HepG2 (cell line): ENCODE measurements at regions not wholly inside any gene's neighbourhood (a gene's known extent, or its start where the extent isn't known, plus 50 kb on each side); places are given as distances from the start of the nearest gene placed in this dataset.

Source experiments
- ATAC-seq: fragments of 200-7000 bp; cut with Tn5 transposase; 3 replicates; pipeline ENCODE4 v1.9.1; 2020; ENCODE audit warnings: mild to moderate bottlenecking, moderate library complexity
- BruUV-seq: library from RNA; stranded (reverse); fragments of 400-500 nt; replicated peaks from 2 replicates; lab custom pipeline; 2021; lab: Mats Ljungman, UMichigan
- CTCF ChIA-PET: fragments of 300-600 bp; formaldehyde crosslinking; extraction: SDS; loops from one replicate; lab custom pipeline; 2021; ENCODE audit warnings: low total read pairs, inconsistent platforms, low intra/inter-chr PET ratio; lab: Yijun Ruan, JAX
- POLR2A ChIA-PET: fragments of 350-600 bp; sonication (Branson Sonifier 250); formaldehyde crosslinking; loops from one replicate; lab custom pipeline; 2020; ENCODE audit warnings: antibody characterized with exemption, inconsistent platforms; lab: Yijun Ruan, JAX
- DNase-seq: peaks from one replicate; pipeline ENCODE4 v3.0.0-alpha.2; 2015; ENCODE audit warnings: low spot score
- FAIRE-seq: peaks from 3 replicates; lab custom pipeline; 2011; peaks lifted over from hg19 to GRCh38; lab: Jason Lieb, UNC
- H2AFZ ChIP-seq: one replicate; pipeline ENCODE4 v1.6.1; 2011; ENCODE audit warnings: low read length, inconsistent platforms
- H3K27ac ChIP-seq: fragments of 300-600 bp; 3 replicates; pipeline ENCODE4 v1.8.0; 2011; ENCODE audit warnings: mixed run types, mild to moderate bottlenecking, mixed read lengths, low read length, inconsistent platforms; ENCODE audit not compliant: insufficient read depth; ENCODE audit errors: extremely low read length
- H3K27me3 ChIP-seq, 2 experiments: fragments of 200-600 bp in 1 of 2; 2 replicates in 1 of 2; 3 replicates in 1 of 2; pipeline versions ENCODE4 v1.6.0 to v1.8.0; 2011; ENCODE audit warnings: low read length in 2 of 2, mild to moderate bottlenecking in 2 of 2, moderate library complexity in 2 of 2, inconsistent platforms in 1 of 2; ENCODE audit not compliant: insufficient read depth in 2 of 2, control insufficient read depth in 1 of 2
- H3K36me3 ChIP-seq, 2 experiments: fragments of 200-600 bp in 1 of 2; replicated peaks in 1 of 2; 2 replicates in 1 of 2; 3 replicates in 1 of 2; pipeline versions ENCODE4 v1.5.1 to v1.8.0; 2011; ENCODE audit warnings: low read length in 2 of 2, inconsistent platforms in 1 of 2; ENCODE audit not compliant: insufficient read depth in 2 of 2, control insufficient read depth in 1 of 2
- H3K4me1 ChIP-seq: 2 replicates; pipeline ENCODE4 v1.5.1; 2012; ENCODE audit warnings: low read length, inconsistent platforms; ENCODE audit not compliant: insufficient read depth
- H3K4me2 ChIP-seq: 2 replicates; pipeline ENCODE4 v1.6.0; 2011; ENCODE audit warnings: low read depth, low read length, inconsistent platforms
- H3K4me3 ChIP-seq, 3 experiments: fragments of 200-600 bp in 1 of 3; sonication (generic), shearing (Covaris generic) in 1 of 3; replicated peaks in 1 of 3; 2 replicates each; pipeline ENCODE4 v1.5.1; 2011 to 2016; ENCODE audit warnings: low read length in 3 of 3, inconsistent platforms in 2 of 3, low read depth in 2 of 3, mild to moderate bottlenecking in 2 of 3, control low read depth in 1 of 3, mixed read lengths in 1 of 3; ENCODE audit not compliant: insufficient read depth in 1 of 3
- H3K79me2 ChIP-seq: one replicate; pipeline ENCODE4 v1.6.1; 2011; ENCODE audit warnings: low read length, inconsistent platforms; ENCODE audit not compliant: insufficient read depth
- H3K9ac ChIP-seq: 2 replicates; pipeline ENCODE4 v1.6.0; 2011; ENCODE audit warnings: mild to moderate bottlenecking, low read depth, low read length, inconsistent platforms; ENCODE audit not compliant: insufficient read depth
- H3K9me3 ChIP-seq: 2 replicates; pipeline ENCODE4 v1.5.1; 2012; ENCODE audit warnings: mild to moderate bottlenecking, low read length
- H4K20me1 ChIP-seq: 2 replicates; pipeline ENCODE4 v1.6.0; 2011; ENCODE audit warnings: inconsistent platforms, mild to moderate bottlenecking, low read length, moderate library complexity; ENCODE audit not compliant: insufficient read depth
- CREB1 ChIP-seq, 2 experiments: fragments of 450-650 bp in 1 of 2; IDR thresholded peaks; 2 replicates each; pipeline ENCODE4 v1.6.1; 2016 to 2017; ENCODE audit warnings: control low read depth in 1 of 2, mild to moderate bottlenecking in 1 of 2, missing compliant biosample characterization in 1 of 2, missing genetic modification characterization in 1 of 2
- DPF2 ChIP-seq: sonication (generic); formaldehyde crosslinking; IDR thresholded peaks from 2 replicates; pipeline ENCODE4 v1.4.0; 2020; ENCODE audit warnings: mild to moderate bottlenecking, low read depth, missing genetic modification reagents, borderline replicate concordance
- GLI4 ChIP-seq: sonication (generic); formaldehyde crosslinking; IDR thresholded peaks from 2 replicates; pipeline ENCODE4 v1.5.1; 2020; ENCODE audit warnings: missing genetic modification reagents, mild to moderate bottlenecking, moderate library complexity, borderline replicate concordance
- KAT8 ChIP-seq: IDR thresholded peaks from 2 replicates; pipeline ENCODE4 v1.6.1; 2016; ENCODE audit warnings: missing genetic modification reagents, missing compliant biosample characterization
- MBNL3 ChIP-seq: fragments of 250-450 bp; sonication (Bioruptor Pico); conservative IDR thresholded peaks from 2 replicates; pipeline ENCODE4 v1.8.0; 2022; ENCODE audit warnings: mild to moderate bottlenecking, inconsistent platforms
- ONECUT2 ChIP-seq: sonication (generic); formaldehyde crosslinking; IDR thresholded peaks from 2 replicates; pipeline ENCODE4 v1.4.0; 2020; ENCODE audit warnings: missing genetic modification reagents
- PRPF4 ChIP-seq: fragments of 200-400 bp; formaldehyde crosslinking; IDR thresholded peaks from 2 replicates; pipeline ENCODE4 v1.6.1; 2016; ENCODE audit warnings: low read length, low read depth; ENCODE audit not compliant: poor library complexity, severe bottlenecking
- RARA ChIP-seq: IDR thresholded peaks from 2 replicates; pipeline ENCODE4 v1.6.1; 2016; ENCODE audit warnings: missing genetic modification reagents, missing compliant biosample characterization
- RFX5 ChIP-seq: IDR thresholded peaks from 2 replicates; pipeline ENCODE4 v1.6.1; 2011; ENCODE audit warnings: low read depth, low read length, improper control_type of control experiment
- SALL2 ChIP-seq: sonication (generic); formaldehyde crosslinking; IDR thresholded peaks from 2 replicates; pipeline ENCODE4 v1.8.1; 2023; ENCODE audit warnings: mild to moderate bottlenecking, missing genetic modification reagents, inconsistent platforms
- ZNF101 ChIP-seq: sonication (generic); formaldehyde crosslinking; IDR thresholded peaks from 2 replicates; pipeline ENCODE4 v1.4.0; 2020; ENCODE audit warnings: mild to moderate bottlenecking, low read depth, missing genetic modification reagents, borderline replicate concordance
- ZNF614 ChIP-seq: IDR thresholded peaks from 2 replicates; pipeline ENCODE4 v1.6.1; 2018; ENCODE audit warnings: missing biosample characterization, missing genetic modification reagents, inconsistent platforms, borderline replicate concordance
- ZZZ3 ChIP-seq: sonication (generic); formaldehyde crosslinking; IDR thresholded peaks from 2 replicates; pipeline ENCODE4 v1.4.0; 2020; ENCODE audit warnings: missing genetic modification reagents, mild to moderate bottlenecking, borderline replicate concordance
- WGBS: methylation state at CpG from one replicate; pipeline ENCODE4 v1.1.6; 2017; ENCODE audit warnings: low lambda C conversion rate; 5-methylcytosine and 5-hydroxymethylcytosine counted together
- in situ Hi-C: cut with HindIII; loops from 2 replicates; pipeline ENCODE4 v1.10.0; 2017; ENCODE audit warnings: low pct_unique_long_range_greater_than_20kb; ENCODE audit not compliant: extremely low pct_ligation_motif_present
- intact Hi-C: fragments of 100-400 bp; cut with micrococcal nuclease; formaldehyde crosslinking; loops from one replicate; pipeline ENCODE4 v1.10.0; 2022; ENCODE audit not compliant: unreplicated experiment
- TF ChIP-seq, protein P1 (sequence below): sonication (generic); formaldehyde crosslinking; IDR thresholded peaks from 2 replicates; pipeline ENCODE4 v1.5.0; 2020; ENCODE audit warnings: mild to moderate bottlenecking, missing genetic modification reagents
- TF ChIP-seq, protein P2 (sequence below): sonication (generic); formaldehyde crosslinking; IDR thresholded peaks from 2 replicates; pipeline ENCODE4 v1.4.0; 2020; ENCODE audit warnings: mild to moderate bottlenecking, missing genetic modification reagents

DNA sequence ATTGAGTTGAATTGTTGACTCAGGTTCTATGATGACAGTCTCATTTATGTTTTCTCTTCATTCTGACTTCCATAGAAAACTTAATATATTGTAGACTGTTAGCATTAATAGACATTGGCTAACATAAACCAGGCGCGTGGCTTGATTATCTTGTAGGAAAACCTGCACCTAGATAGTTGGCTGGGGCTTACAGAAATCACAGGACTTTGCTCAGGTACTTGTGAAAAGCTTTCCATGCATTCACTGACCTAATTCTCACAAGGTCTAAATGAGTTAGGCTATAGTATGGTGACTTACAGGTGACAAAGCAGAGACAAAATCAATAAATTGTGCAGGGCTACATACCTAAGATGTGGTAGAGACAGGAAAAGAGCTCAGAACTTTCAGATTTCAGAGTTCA is 212.8 kb downstream of the GPAT3 start:
- CTCF ChIA-PET: no interaction called here
- H3K27ac ChIP-seq: no peak overlapping the region
- no peak overlapping the region for H2AFZ ChIP-seq
- no peaks in the 10 kb centered on the region for H3K27me3 ChIP-seq
- H3K9ac ChIP-seq: no peak overlapping the region
- BruUV-seq: no TSS peak
- no peaks in the 10 kb centered on the region for H4K20me1 ChIP-seq
- no peaks in the 10 kb centered on the region for H3K36me3 ChIP-seq
- no peak overlapping the region for H3K4me2 ChIP-seq
- H3K9me3 ChIP-seq: no peaks in the 10 kb centered on the region
- no peak for FAIRE-seq
- TF ChIP-seq PRPF4: no peak
- TF ChIP-seq GLI4: no peak
- no peak for TF ChIP-seq ONECUT2
- no peak for TF ChIP-seq RFX5
- no peak for TF ChIP-seq KAT8
- TF ChIP-seq CREB1 (IDR thresholded peaks at IDR 0.05): no peak
- TF ChIP-seq CREB1 (CRISPR knock-in tag; IDR thresholded peaks at IDR 0.05): no peak
- TF ChIP-seq, all 625 proteins: peak for 0
- in situ Hi-C loops (no loop called here), intact Hi-C loops (no loop called here)
- no peak for ATAC-seq
- no peaks in the 10 kb centered on the region for H3K4me1 ChIP-seq
- WGBS: 2% methylated on average over 2 of the region's 2 CpGs
- POLR2A ChIA-PET: no interaction called here
- DNase-seq: no peak
- H3K79me2 ChIP-seq: no peaks in the 10 kb centered on the region
- no peak overlapping the region for H3K4me3 ChIP-seq

DNA sequence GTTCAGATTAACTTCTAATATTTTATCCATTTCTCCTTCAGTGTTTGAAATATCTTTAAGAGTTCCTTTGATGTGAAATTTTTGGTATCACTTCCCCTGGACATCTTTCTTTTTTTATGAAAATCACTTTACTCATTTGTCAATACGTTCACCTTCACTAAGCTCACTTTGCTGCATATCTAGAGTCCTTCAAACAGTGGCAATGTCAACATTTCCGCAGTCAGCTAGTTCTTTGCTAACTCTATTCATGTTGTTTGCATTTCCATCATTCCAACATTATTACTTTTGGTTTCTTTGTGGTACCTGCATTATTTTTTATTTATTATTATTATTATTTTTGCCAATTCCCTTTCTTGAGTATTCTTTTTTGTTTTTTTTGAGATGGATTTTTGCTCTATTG is 203.0 kb downstream of the GPAT3 start:
- in situ Hi-C loops (no loop called here), intact Hi-C loops (no loop called here)
- H3K27me3 ChIP-seq: no peaks in the 10 kb centered on the region
- no peak for ATAC-seq
- no peak for DNase-seq
- H3K4me1 ChIP-seq: no peaks in the 10 kb centered on the region
- ChIA-PET CTCF (no interaction called here), POLR2A (no interaction called here)
- no peak overlapping the region for H3K9ac ChIP-seq
- no peak overlapping the region for H3K4me3 ChIP-seq
- no peak overlapping the region for H3K4me2 ChIP-seq
- BruUV-seq: no TSS peak
- no peak overlapping the region for H2AFZ ChIP-seq
- H3K27ac ChIP-seq: no peak overlapping the region
- H3K36me3 ChIP-seq: no peaks in the 10 kb centered on the region
- H3K9me3 ChIP-seq: no peaks in the 10 kb centered on the region
- H4K20me1 ChIP-seq: no peaks in the 10 kb centered on the region
- WGBS: 4% methylated on average over 2 of the region's 2 CpGs
- FAIRE-seq: no peak
- H3K79me2 ChIP-seq: no peaks in the 10 kb centered on the region
- no peak for TF ChIP-seq ZNF614 (CRISPR knock-in tag)
- no peak for TF ChIP-seq MBNL3 (CRISPR knock-in tag)
- no peak for TF ChIP-seq SALL2 (CRISPR knock-in tag)
- TF ChIP-seq ZZZ3 (CRISPR knock-in tag): no peak
- TF ChIP-seq ZNF101: no peak
- no peak for TF ChIP-seq RARA (CRISPR knock-in tag)
- TF ChIP-seq, protein P1, sequence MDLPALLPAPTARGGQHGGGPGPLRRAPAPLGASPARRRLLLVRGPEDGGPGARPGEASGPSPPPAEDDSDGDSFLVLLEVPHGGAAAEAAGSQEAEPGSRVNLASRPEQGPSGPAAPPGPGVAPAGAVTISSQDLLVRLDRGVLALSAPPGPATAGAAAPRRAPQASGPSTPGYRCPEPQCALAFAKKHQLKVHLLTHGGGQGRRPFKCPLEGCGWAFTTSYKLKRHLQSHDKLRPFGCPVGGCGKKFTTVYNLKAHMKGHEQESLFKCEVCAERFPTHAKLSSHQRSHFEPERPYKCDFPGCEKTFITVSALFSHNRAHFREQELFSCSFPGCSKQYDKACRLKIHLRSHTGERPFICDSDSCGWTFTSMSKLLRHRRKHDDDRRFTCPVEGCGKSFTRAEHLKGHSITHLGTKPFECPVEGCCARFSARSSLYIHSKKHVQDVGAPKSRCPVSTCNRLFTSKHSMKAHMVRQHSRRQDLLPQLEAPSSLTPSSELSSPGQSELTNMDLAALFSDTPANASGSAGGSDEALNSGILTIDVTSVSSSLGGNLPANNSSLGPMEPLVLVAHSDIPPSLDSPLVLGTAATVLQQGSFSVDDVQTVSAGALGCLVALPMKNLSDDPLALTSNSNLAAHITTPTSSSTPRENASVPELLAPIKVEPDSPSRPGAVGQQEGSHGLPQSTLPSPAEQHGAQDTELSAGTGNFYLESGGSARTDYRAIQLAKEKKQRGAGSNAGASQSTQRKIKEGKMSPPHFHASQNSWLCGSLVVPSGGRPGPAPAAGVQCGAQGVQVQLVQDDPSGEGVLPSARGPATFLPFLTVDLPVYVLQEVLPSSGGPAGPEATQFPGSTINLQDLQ (CRISPR knock-in tag): no peak
- TF ChIP-seq, protein P2, sequence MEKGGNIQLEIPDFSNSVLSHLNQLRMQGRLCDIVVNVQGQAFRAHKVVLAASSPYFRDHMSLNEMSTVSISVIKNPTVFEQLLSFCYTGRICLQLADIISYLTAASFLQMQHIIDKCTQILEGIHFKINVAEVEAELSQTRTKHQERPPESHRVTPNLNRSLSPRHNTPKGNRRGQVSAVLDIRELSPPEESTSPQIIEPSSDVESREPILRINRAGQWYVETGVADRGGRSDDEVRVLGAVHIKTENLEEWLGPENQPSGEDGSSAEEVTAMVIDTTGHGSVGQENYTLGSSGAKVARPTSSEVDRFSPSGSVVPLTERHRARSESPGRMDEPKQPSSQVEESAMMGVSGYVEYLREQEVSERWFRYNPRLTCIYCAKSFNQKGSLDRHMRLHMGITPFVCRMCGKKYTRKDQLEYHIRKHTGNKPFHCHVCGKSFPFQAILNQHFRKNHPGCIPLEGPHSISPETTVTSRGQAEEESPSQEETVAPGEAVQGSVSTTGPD: no peak
- TF ChIP-seq DPF2 (CRISPR knock-in tag): no peak
